Neural cell (in vitro differentiated cells): ENCODE measurements at regions not wholly inside any gene's neighbourhood (a gene's known extent, or its start where the extent isn't known, plus 50 kb on each side); places are given as distances from the start of the nearest gene placed in this dataset.

Experiments used
- H2AFZ ChIP-seq: fragments of 200-600, 300-800 bp; sonication (generic), shearing (Covaris generic); 2 replicates; pipeline ENCODE4 v1.6.0; 2014; ENCODE audit warnings: low read depth, mild to moderate bottlenecking, antibody characterized with exemption, low read length, moderate library complexity
- H3F3A ChIP-seq: fragments of 200-600 bp; shearing (Covaris generic); 2 replicates; pipeline ENCODE4 v1.6.1; 2016; ENCODE audit warnings: mild to moderate bottlenecking, moderate library complexity, mixed read lengths, antibody characterized with exemption, low read length; ENCODE audit not compliant: insufficient read depth, poor library complexity, severe bottlenecking
- H3K27ac ChIP-seq: fragments of 200-600, 300-800 bp; sonication (generic), shearing (Covaris generic); 2 replicates; pipeline ENCODE4 v1.5.1; 2014; ENCODE audit warnings: mild to moderate bottlenecking, low read length, moderate library complexity
- H3K27me3 ChIP-seq: fragments of 300-800, 200-600 bp; sonication (generic), shearing (Covaris generic); 2 replicates; pipeline ENCODE4 v1.6.0; 2014; ENCODE audit warnings: mild to moderate bottlenecking, low read depth, low read length, moderate library complexity; ENCODE audit not compliant: insufficient read depth
- H3K36me3 ChIP-seq: fragments of 300-800, 200-600 bp; sonication (generic), shearing (Covaris generic); 2 replicates; pipeline ENCODE4 v1.5.1; 2014; ENCODE audit warnings: mild to moderate bottlenecking, antibody characterized with exemption, low read length, moderate library complexity; ENCODE audit not compliant: insufficient read depth
- H3K4me2 ChIP-seq: fragments of 300-800, 200-600 bp; sonication (generic), shearing (Covaris generic); 2 replicates; pipeline ENCODE4 v1.6.0; 2014; ENCODE audit warnings: mild to moderate bottlenecking, low read length
- H3K4me3 ChIP-seq: fragments of 300-800, 200-600 bp; sonication (generic), shearing (Covaris generic); 2 replicates; pipeline ENCODE4 v1.5.1; 2014; ENCODE audit warnings: mild to moderate bottlenecking, low read length, moderate library complexity
- H3K79me2 ChIP-seq: fragments of 200-600 bp; shearing (Covaris generic); replicated peaks from 2 replicates; pipeline ENCODE4 v1.6.0; 2014; ENCODE audit warnings: mild to moderate bottlenecking, low read length, moderate library complexity; ENCODE audit not compliant: insufficient read depth
- H3K9ac ChIP-seq: fragments of 300-800, 200-600 bp; sonication (generic), shearing (Covaris generic); 2 replicates; pipeline ENCODE4 v1.6.1; 2016; ENCODE audit warnings: mild to moderate bottlenecking, low read length, mixed read lengths
- H3K9me2 ChIP-seq: fragments of 200-600 bp; shearing (Covaris generic); 2 replicates; pipeline ENCODE4 v1.6.1; 2016; ENCODE audit warnings: mild to moderate bottlenecking, low read length, mixed read lengths; ENCODE audit not compliant: insufficient read depth
- H3K9me3 ChIP-seq: fragments of 200-600, 300-800 bp; sonication (generic), shearing (Covaris generic); 2 replicates; pipeline ENCODE4 v1.6.1; 2016; ENCODE audit warnings: mild to moderate bottlenecking, mixed run types, low read length, moderate library complexity, mixed read lengths
- H4K20me1 ChIP-seq: fragments of 200-600 bp; shearing (Covaris generic); 2 replicates; pipeline ENCODE4 v1.6.1; 2016; ENCODE audit warnings: mild to moderate bottlenecking, mixed run types; ENCODE audit not compliant: insufficient read depth
- CTCF ChIP-seq: fragments of 450-650 bp; IDR thresholded peaks from 2 replicates; pipeline ENCODE4 v1.5.1; 2014; ENCODE audit warnings: antibody characterized with exemption, mild to moderate bottlenecking, moderate library complexity; ENCODE audit not compliant: poor library complexity, severe bottlenecking
- EP300 ChIP-seq: fragments of 450-650 bp; conservative IDR thresholded peaks from 2 replicates; pipeline ENCODE4 v1.6.1; 2014; ENCODE audit warnings: antibody characterized with exemption, mild to moderate bottlenecking, moderate library complexity; ENCODE audit not compliant: poor library complexity, severe bottlenecking
- EZH2 ChIP-seq: fragments of 200-600, 300-800 bp; shearing (Covaris generic), sonication (generic); IDR thresholded peaks from 2 replicates; pipeline ENCODE4 v1.6.1; 2014; ENCODE audit warnings: antibody characterized with exemption, low read length, borderline replicate concordance, mild to moderate bottlenecking; ENCODE audit not compliant: insufficient read depth, poor library complexity, severe bottlenecking
- MXI1 ChIP-seq: fragments of 450-650 bp; conservative IDR thresholded peaks from 2 replicates; pipeline ENCODE4 v1.6.1; 2014; ENCODE audit warnings: antibody characterized with exemption, mild to moderate bottlenecking; ENCODE audit not compliant: poor library complexity, severe bottlenecking
- POLR2AphosphoS5 ChIP-seq: IDR thresholded peaks from 2 replicates; pipeline ENCODE4 v1.6.1; 2012
- RAD21 ChIP-seq: fragments of 450-650 bp; conservative IDR thresholded peaks from 2 replicates; pipeline ENCODE4 v1.6.1; 2014; ENCODE audit warnings: antibody characterized with exemption, mild to moderate bottlenecking, moderate library complexity
- REST ChIP-seq: IDR thresholded peaks from 2 replicates; pipeline ENCODE4 v1.6.1; 2012; ENCODE audit warnings: borderline replicate concordance
- SMC3 ChIP-seq: fragments of 450-650 bp; conservative IDR thresholded peaks from 2 replicates; pipeline ENCODE4 v1.6.1; 2014; ENCODE audit warnings: antibody characterized with exemption, mild to moderate bottlenecking, moderate library complexity; ENCODE audit not compliant: poor library complexity
- TAF1 ChIP-seq: IDR thresholded peaks from 2 replicates; pipeline ENCODE4 v1.6.1; 2012; ENCODE audit warnings: low read depth

- no peaks in the 10 kb centered on the region for H3K36me3 ChIP-seq
- H3K9me3 ChIP-seq = no peaks in the 10 kb centered on the region
- TF ChIP-seq POLR2AphosphoS5 = no peak
- no peak for TF ChIP-seq CTCF
- TF ChIP-seq REST = no peak
- no peak for TF ChIP-seq SMC3
- no peak for TF ChIP-seq EZH2
- TF ChIP-seq RAD21 = no peak
- TF ChIP-seq MXI1 = no peak
- no peak for TF ChIP-seq TAF1
- no peak for TF ChIP-seq EP300
- H3K27me3 ChIP-seq = no peaks in the 10 kb centered on the region
- no peaks in the 10 kb centered on the region for H3K79me2 ChIP-seq
- no peak overlapping the region for H3K27ac ChIP-seq
- H3F3A ChIP-seq = no peaks in the 10 kb centered on the region
- no peak overlapping the region for H3K9ac ChIP-seq
- H4K20me1 ChIP-seq = no peaks in the 10 kb centered on the region
- H2AFZ ChIP-seq = no peak overlapping the region
- H3K4me3 ChIP-seq = no peak overlapping the region
- no peak overlapping the region for H3K4me2 ChIP-seq
- no peaks in the 10 kb centered on the region for H3K9me2 ChIP-seq
Observed at GRCh38 chr20:21967481-21967880, 262.0 kb downstream of the PAX1 start.

GRCh38 chr20:21956591-21956990 is 251.1 kb downstream of the PAX1 start:
- no peaks in the 10 kb centered on the region for H3K9me3 ChIP-seq
- no peaks in the 10 kb centered on the region for H3F3A ChIP-seq
- no peaks in the 10 kb centered on the region for H3K79me2 ChIP-seq
- H3K4me2 ChIP-seq = no peak overlapping the region
- no peak overlapping the region for H2AFZ ChIP-seq
- H3K9ac ChIP-seq = no peak overlapping the region
- no peaks in the 10 kb centered on the region for H3K36me3 ChIP-seq
- no peaks in the 10 kb centered on the region for H4K20me1 ChIP-seq
- no peak overlapping the region for H3K4me3 ChIP-seq
- H3K27me3 ChIP-seq = no peaks in the 10 kb centered on the region
- no peak overlapping the region for H3K27ac ChIP-seq
- TF ChIP-seq EZH2 = no peak
- TF ChIP-seq CTCF = no peak
- TF ChIP-seq POLR2AphosphoS5 = no peak
- no peak for TF ChIP-seq SMC3
- no peak for TF ChIP-seq RAD21
- no peak for TF ChIP-seq TAF1
- no peak for TF ChIP-seq MXI1
- no peak for TF ChIP-seq REST
- TF ChIP-seq EP300 = no peak
- H3K9me2 ChIP-seq = no peaks in the 10 kb centered on the region
